LNCaP clone FGC (cell line): ENCODE measurements at regions not wholly inside any gene's neighbourhood (a gene's known extent, or its start where the extent isn't known, plus 50 kb on each side); places are given as distances from the start of the nearest gene placed in this dataset.

Experiments
- DNase-seq: peaks from one replicate; pipeline ENCODE4 v3.0.0-alpha.2; 2011; ENCODE audit warnings: low read depth
- H3K4me3 ChIP-seq: 2 replicates; pipeline ENCODE4 v1.5.1; 2011; ENCODE audit warnings: mild to moderate bottlenecking, low read depth, low read length, control low read depth
- CTCF ChIP-seq: IDR thresholded peaks from 2 replicates; pipeline ENCODE4 v1.5.1; 2012; ENCODE audit warnings: mild to moderate bottlenecking; ENCODE audit not compliant: control insufficient read depth, insufficient read depth; ENCODE audit errors: extremely low read depth

DNA sequence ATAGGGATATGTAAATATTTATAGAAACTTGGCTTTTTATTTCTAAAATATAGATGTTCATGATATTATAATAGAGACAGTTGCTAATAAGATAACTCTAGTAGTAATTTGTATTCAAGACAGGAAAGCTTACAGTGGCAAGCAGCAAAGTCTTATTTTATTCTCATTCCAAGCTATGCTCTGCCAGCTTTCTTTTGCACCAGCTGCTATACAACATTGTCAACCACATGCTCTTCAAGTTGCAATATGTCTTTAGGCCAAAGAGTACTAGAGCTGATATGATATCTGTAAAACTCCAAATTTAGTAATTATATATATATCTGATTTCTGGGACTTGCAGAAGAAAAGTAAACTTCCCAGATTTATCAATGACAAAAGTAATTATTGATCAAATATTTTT is 350.1 kb downstream of the HGF start:
- TF ChIP-seq CTCF: no peak

GRCh38 chr7:81416659-81417058 is 353.2 kb downstream of the HGF start:
- no peak overlapping the region for H3K4me3 ChIP-seq
- no peak for TF ChIP-seq CTCF
- no peak for DNase-seq

More for the DNA sequence above, 350.1 kb downstream of the HGF start:
- no peak for DNase-seq
- H3K4me3 ChIP-seq: no peak overlapping the region

DNA sequence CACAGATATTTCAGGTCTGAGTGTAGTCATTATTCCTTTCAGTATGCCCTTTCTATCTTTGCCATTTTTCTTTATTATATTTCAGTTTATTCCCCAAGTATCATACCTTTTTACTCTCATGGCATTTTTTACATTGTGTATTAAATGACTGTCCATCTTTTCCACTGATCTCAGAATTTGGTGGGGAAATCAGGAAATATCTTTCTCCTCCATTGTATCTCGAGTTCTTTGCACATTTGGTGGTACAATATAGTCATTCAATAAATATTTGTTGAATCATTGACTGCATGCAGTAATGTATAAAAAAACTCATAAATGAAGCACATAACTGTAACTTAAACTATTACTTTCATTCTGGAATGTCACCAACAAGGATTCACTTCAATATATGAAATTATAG is 354.7 kb downstream of the HGF start:
- TF ChIP-seq CTCF: no peak
- DNase-seq: no peak
- no peak overlapping the region for H3K4me3 ChIP-seq

DNA sequence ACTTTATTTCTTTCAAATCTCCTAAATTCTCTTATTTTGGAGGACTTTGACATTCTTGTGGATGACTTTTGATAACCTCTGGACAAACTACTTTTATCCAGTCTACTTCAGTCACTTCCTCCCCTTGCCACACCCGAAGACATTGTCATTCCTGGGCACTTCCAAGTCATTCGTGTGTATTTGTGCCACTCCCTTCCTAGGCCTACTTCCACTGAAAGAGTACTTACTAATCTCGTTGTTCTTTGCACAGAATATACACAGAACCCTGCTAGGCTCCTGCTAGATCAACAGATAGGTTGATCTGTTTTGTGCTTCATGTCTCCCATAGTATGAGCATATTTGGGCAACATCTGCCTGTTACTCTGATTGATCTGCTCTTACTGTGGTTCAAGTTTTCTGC is 355.4 kb downstream of the HGF start:
- no peak for TF ChIP-seq CTCF
- DNase-seq: no peak
- no peak overlapping the region for H3K4me3 ChIP-seq

- peak; percentile 98 for DNase-seq
- TF ChIP-seq CTCF: no peak
- no peak overlapping the region for H3K4me3 ChIP-seq
Observed at GRCh38 chr7:81410471-81411117, 359.3 kb downstream of the HGF start.

- DNase-seq: no peak
- H3K4me3 ChIP-seq: no peak overlapping the region
- TF ChIP-seq CTCF: no peak
Observed at GRCh38 chr7:81408728-81409127, 361.1 kb downstream of the HGF start.

DNA sequence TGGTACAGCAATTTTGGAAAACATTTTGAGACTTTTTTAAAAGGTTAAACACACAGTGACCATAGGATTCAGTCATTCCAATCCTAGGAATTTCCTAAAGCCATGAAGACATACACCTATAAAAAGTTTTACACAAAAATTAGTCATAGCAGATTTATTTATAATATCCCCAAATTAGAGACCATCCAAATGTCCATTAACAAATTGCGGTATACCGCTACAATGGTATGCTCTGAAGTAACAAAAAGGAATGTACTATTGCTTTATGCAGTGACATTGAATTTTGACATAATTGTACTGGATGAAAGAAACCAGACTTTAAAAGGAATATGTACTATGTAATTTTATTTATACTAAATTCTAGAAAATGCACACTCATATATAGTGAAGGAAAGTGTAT is 362.8 kb downstream of the HGF start:
- no peak for DNase-seq
- H3K4me3 ChIP-seq: no peak overlapping the region
- no peak for TF ChIP-seq CTCF
